ENCODE measurements at regions not wholly inside any gene's neighbourhood (a gene's known extent, or its start where the extent isn't known, plus 50 kb on each side); places are given as distances from the start of the nearest gene placed in this dataset.
"Not testable (repeated sequence)": the region's sequence is repeated elsewhere in the genome, so short reads cannot be mapped to it uniquely, and the experiment has no call there.

DNA sequence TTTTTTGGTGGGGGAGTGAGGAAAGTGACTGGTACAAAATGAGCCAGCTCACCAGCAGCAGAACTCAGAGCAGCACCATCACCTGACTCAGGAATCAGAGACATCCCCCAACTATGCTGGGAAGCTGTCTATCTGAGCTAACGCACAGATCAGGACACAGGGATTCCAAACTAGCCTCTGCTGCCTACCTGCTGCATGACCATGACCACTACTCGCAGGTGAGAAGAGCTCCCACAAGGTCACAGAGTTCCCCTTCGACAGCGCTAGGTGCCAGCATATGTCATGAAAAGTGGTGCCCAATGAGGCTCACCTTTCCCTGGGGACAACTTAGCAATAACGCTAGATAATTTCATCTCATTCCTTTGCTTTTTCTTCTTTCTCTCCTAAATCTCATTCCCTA lies 662.6 kb upstream of the CPEB2 start:
- H3K36me3 ChIP-seq (ENCODE audit: insufficient read depth, low read length) = no peaks in the 10 kb centered on the region
- H3K4me3 ChIP-seq (ENCODE audit: low read length) = no peak overlapping the region
- no peaks in the 10 kb centered on the region for H3K27me3 ChIP-seq (ENCODE audit: insufficient read depth, low read length)
- H2AFZ ChIP-seq (ENCODE audit: low read depth, low read length) = no peak overlapping the region
- H3K9me3 ChIP-seq (ENCODE audit: low read length) = no peaks in the 10 kb centered on the region
- H3K4me1 ChIP-seq (ENCODE audit: insufficient read depth, low read length) = no peaks in the 10 kb centered on the region

DNA sequence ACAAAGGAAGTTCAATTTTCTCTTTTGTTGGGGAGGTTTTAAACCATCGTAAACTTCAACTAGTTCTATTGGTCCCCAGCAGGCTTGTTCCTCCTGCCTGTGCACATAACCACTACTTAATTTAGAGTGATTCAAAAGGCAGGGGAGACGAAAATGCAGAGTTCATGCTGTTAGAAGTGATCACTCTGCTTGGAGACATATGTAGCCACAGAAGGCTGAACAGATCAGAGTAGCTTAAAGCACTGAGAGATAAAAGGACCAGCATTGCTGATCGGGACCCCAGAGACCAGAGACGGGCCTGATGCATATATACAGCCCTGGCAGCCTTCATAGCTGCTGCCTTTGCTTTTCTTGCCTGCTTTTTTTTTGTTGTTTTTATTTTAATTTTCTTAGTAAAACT lies 662.0 kb upstream of the CPEB2 start:
- Histone ChIP-seq H3K9me3 (ENCODE audit: low read length) (no peaks in the 10 kb centered on the region), H3K27me3 (ENCODE audit: insufficient read depth, low read length) (no peaks in the 10 kb centered on the region), H3K4me3 (ENCODE audit: low read length) (no peak overlapping the region), H3K4me1 (ENCODE audit: insufficient read depth, low read length) (no peaks in the 10 kb centered on the region), H2AFZ (ENCODE audit: low read depth, low read length) (no peak overlapping the region), H3K36me3 (ENCODE audit: insufficient read depth, low read length) (no peaks in the 10 kb centered on the region)

DNA sequence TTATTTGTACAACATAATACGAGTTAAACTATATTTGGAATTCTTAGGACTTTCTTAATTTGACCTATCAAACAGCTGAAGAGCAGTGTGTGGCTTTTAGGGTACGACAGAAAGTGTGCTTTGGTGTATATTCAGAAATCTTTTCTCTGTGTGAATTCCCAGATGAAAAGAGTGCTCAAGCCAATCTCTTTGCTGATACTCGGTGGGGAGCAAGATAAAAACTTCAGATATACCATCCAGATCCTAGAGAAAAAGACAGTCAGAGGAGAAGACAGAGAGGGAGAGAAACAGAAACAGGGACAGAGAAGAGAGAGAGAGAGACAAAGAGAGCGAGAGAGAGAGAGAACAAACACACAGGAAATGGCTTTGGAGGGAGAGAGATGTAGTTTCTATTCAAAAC lies 658.3 kb upstream of the CPEB2 start:
- Histone ChIP-seq H3K4me1 (ENCODE audit: insufficient read depth, low read length) (no peaks in the 10 kb centered on the region), H3K36me3 (ENCODE audit: insufficient read depth, low read length) (no peaks in the 10 kb centered on the region), H3K27me3 (ENCODE audit: insufficient read depth, low read length) (no peaks in the 10 kb centered on the region), H3K4me3 (ENCODE audit: low read length) (no peak overlapping the region), H2AFZ (ENCODE audit: low read depth, low read length) (no peak overlapping the region), H3K9me3 (ENCODE audit: low read length) (no peaks in the 10 kb centered on the region)

DNA sequence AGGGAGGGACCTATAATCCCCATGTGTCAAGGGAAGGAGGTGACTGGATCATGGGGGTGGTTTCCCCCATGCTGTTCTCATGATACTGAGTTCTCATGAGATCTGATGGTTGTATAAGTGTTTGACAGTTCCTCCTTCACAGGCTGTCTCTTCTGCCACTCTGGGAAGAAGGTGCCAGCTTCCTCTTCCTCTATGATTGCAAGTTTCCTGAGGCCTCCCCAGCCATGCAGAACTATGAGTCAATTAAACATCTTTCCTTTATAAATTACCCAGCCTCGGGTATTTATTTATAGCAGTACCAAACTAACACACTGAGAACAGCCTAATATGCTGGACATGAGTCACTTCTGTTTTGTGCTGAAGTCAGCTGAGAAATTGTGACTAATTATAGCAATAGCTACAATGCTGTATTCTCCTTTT lies 656.9 kb upstream of the CPEB2 start:
- Histone ChIP-seq H2AFZ (ENCODE audit: low read depth, low read length) (no peak overlapping the region), H3K27me3 (ENCODE audit: insufficient read depth, low read length) (no peaks in the 10 kb centered on the region), H3K4me1 (ENCODE audit: insufficient read depth, low read length) (no peaks in the 10 kb centered on the region), H3K9me3 (ENCODE audit: low read length) (no peaks in the 10 kb centered on the region), H3K36me3 (ENCODE audit: insufficient read depth, low read length) (no peaks in the 10 kb centered on the region), H3K4me3 (ENCODE audit: low read length) (no peak overlapping the region)

DNA sequence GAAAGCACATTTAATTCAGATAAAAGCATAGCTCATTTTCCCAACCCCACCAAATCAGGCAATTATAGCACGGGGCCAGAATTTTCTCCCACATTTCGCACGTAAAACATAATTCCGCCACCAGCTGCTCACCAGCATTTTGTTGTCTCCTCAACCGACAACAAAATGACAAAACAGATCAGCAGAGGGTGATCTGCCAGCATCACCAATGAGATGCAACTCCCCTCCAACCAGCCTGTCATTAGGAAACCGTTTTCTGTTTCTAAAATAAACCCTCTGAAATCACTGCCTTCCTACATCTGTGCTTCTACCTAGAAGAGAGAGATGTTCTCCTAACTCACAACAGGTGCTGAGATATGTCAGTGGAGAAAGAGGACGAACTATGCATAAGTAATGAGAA lies 654.8 kb upstream of the CPEB2 start:
- no peaks in the 10 kb centered on the region for H3K27me3 ChIP-seq (ENCODE audit: insufficient read depth, low read length)
- no peaks in the 10 kb centered on the region for H3K36me3 ChIP-seq (ENCODE audit: insufficient read depth, low read length)
- H3K9me3 ChIP-seq (ENCODE audit: low read length) = no peaks in the 10 kb centered on the region
- H2AFZ ChIP-seq (ENCODE audit: low read depth, low read length) = no peak overlapping the region
- no peak overlapping the region for H3K4me3 ChIP-seq (ENCODE audit: low read length)
- no peaks in the 10 kb centered on the region for H3K4me1 ChIP-seq (ENCODE audit: insufficient read depth, low read length)

DNA sequence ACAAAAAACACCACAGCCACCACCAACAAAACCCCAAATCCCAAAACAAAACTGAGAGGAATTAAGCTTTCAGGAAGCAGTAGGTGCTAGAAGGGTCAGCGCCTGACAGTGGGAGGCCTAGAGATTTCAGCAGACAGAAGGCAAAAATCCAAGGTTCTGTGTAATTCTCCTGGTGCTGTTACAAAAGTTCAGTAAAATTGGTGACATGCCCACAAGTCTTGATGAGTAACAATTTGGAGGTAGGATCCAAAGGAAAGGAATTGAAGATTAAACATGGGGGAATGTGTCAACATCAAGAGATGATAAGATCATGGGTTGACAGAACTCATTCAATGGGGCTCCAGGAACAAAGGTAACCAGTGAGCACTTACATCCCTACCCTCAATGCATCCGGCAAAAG lies 653.8 kb upstream of the CPEB2 start:
- H3K4me3 ChIP-seq (ENCODE audit: low read length) = no peak overlapping the region
- no peaks in the 10 kb centered on the region for H3K27me3 ChIP-seq (ENCODE audit: insufficient read depth, low read length)
- H2AFZ ChIP-seq (ENCODE audit: low read depth, low read length) = no peak overlapping the region
- no peaks in the 10 kb centered on the region for H3K4me1 ChIP-seq (ENCODE audit: insufficient read depth, low read length)
- H3K9me3 ChIP-seq (ENCODE audit: low read length) = no peaks in the 10 kb centered on the region
- no peaks in the 10 kb centered on the region for H3K36me3 ChIP-seq (ENCODE audit: insufficient read depth, low read length)

DNA sequence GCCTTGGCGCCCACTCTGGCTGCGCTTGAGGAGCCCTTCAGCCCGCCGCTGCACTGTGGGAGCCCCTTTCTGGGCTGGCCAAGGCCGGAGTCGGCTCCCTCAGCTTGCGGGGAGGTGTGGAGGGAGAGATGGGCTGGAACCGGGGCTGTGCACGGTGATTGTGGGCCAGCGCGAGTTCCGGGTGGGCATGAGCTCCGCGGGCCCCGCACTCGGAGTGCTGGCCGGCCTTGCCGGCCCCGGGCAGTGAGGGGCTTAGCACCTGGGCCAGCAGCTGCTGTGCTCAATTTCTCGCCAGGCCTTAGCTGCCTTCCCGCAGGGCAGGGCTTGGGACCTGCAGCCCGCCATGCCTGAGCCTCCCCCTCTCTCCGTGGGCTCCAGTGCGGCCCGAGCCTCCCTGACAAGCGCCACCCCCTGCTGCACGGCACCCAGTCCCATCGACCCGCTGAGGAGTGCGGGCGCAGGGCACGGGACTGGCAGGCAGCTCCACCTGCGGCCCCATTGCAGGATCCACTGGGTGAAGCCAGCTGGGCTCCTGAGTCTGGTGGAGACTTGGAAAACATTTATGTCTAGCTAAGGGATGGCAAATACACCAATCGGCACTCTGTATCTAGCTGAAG lies 643.6 kb upstream of the CPEB2 start:
- not testable (repeated sequence) for H3K27me3 ChIP-seq (ENCODE audit: insufficient read depth, low read length); H2AFZ ChIP-seq (ENCODE audit: low read depth, low read length); H3K4me3 ChIP-seq (ENCODE audit: low read length); H3K36me3 ChIP-seq (ENCODE audit: insufficient read depth, low read length); H3K4me1 ChIP-seq (ENCODE audit: insufficient read depth, low read length); H3K9me3 ChIP-seq (ENCODE audit: low read length)

DNA sequence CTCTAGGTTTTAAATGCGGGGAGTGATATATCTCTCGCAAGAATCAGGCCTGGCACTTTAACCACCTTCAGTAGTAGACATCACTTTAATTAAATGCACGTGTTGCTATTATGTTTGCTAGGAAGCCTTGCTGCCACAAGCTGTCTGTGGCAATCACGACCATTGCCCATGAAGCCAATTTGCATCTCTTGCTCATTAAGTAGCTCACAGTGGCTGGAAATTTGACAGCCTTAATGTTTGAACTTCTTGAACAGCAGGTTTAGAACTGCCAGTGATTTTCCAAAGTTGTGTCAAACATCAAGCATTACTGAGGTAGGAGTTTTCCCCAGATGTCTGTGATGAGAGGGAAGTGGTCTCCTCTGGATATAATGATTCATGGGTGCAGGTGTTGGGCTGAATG lies 642.3 kb upstream of the CPEB2 start:
- Histone ChIP-seq H3K4me3 (ENCODE audit: low read length) (no peak overlapping the region), H3K9me3 (ENCODE audit: low read length) (no peaks in the 10 kb centered on the region), H2AFZ (ENCODE audit: low read depth, low read length) (no peak overlapping the region), H3K27me3 (ENCODE audit: insufficient read depth, low read length) (no peaks in the 10 kb centered on the region), H3K4me1 (ENCODE audit: insufficient read depth, low read length) (no peaks in the 10 kb centered on the region), H3K36me3 (ENCODE audit: insufficient read depth, low read length) (no peaks in the 10 kb centered on the region)

DNA sequence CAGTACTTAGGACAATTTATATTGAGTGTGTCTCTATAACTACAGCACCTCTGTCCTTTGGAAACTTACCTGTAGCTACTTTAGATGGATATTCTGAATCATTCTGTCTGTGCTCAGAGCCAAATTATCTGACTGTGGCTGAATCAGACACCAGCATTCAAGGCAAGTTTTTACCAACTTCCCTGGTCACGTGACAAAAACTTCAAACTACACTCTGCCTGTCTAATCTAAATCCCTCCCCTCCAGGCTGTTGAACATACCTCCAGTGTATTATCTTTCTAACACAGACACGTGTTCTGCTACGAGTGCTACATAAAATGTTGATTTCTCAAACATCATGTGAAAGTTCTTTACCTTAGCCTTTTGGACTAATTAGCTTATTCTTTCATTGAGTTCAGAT lies 641.2 kb upstream of the CPEB2 start:
- Histone ChIP-seq H3K36me3 (ENCODE audit: insufficient read depth, low read length) (no peaks in the 10 kb centered on the region), H3K4me3 (ENCODE audit: low read length) (no peak overlapping the region), H3K27me3 (ENCODE audit: insufficient read depth, low read length) (no peaks in the 10 kb centered on the region), H3K4me1 (ENCODE audit: insufficient read depth, low read length) (no peaks in the 10 kb centered on the region), H2AFZ (ENCODE audit: low read depth, low read length) (no peak overlapping the region), H3K9me3 (ENCODE audit: low read length) (no peaks in the 10 kb centered on the region)

DNA sequence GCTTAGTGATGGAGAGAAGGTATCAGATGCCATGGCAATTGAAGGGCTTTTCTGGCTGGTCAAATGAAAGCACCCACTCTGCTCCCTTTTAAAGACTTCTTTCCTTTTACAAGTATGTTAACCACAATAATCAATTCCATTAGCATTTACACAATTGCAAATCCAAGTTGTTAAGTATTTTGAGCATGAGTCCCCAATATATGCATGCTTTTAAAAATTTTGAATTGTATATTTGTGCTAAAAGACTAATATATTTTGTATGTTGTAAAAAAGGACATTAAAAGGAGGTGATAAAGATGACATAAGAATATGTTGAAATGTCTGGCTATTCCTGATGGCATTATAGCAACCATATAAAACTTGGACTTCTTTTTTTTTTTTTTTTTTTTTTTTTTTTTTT lies 639.9 kb upstream of the CPEB2 start:
- Histone ChIP-seq H3K27me3 (ENCODE audit: insufficient read depth, low read length) (no peaks in the 10 kb centered on the region), H3K9me3 (ENCODE audit: low read length) (no peaks in the 10 kb centered on the region), H3K36me3 (ENCODE audit: insufficient read depth, low read length) (no peaks in the 10 kb centered on the region), H3K4me3 (ENCODE audit: low read length) (no peak overlapping the region), H2AFZ (ENCODE audit: low read depth, low read length) (no peak overlapping the region), H3K4me1 (ENCODE audit: insufficient read depth, low read length) (no peaks in the 10 kb centered on the region)

DNA sequence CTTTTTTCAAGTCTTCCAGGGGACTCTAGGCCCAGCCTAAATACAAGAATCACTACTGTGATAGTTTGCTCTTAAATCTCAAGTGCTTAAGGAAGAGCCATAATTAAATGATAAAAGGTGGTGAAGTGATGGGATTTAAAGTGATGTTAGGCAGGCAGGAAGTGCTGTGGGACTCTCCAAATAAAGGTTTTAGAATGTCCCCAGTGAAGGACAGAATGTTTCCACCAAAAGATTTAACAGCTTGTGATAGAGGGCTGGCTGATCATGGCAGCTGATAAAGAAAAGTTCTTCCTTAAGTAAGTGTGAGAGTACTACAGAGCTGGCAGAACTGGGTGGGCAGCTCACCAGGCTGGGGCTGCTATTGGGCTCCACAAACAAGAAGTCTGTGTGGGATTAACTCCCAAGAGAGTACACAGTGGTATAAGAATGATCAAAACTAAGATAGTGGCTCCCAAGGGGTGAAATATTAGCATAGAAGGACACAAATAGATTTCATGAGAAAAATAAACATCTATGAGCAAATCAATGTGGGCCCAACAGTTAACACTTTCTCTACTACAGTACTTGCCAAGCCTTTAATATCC lies 637.2 kb upstream of the CPEB2 start:
- Histone ChIP-seq H2AFZ (ENCODE audit: low read depth, low read length) (no peak overlapping the region), H3K27me3 (ENCODE audit: insufficient read depth, low read length) (no peaks in the 10 kb centered on the region), H3K4me1 (ENCODE audit: insufficient read depth, low read length) (no peaks in the 10 kb centered on the region), H3K36me3 (ENCODE audit: insufficient read depth, low read length) (no peaks in the 10 kb centered on the region), H3K9me3 (ENCODE audit: low read length) (no peaks in the 10 kb centered on the region), H3K4me3 (ENCODE audit: low read length) (no peak overlapping the region)

DNA sequence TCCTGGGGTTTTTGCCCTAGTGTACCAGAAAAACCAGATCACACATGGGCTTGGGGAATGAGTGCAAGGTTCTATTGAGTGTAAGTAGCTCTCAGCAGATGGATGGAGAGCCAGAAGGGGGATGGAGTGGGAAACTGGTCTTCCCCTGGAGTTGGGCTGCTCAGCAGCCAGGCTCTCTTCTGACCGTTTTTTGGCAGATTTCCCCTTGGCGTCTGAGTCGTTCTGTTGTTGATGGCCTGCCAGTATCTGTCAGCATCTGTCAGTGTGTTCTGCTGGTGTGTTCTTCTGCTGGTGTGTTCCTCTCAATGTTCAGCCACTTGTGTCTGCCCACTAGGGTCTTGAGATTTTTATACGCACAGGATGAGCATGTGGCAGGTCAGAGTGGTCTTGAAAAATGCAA lies 633.9 kb upstream of the CPEB2 start:
- H3K4me1 ChIP-seq (ENCODE audit: insufficient read depth, low read length) = no peaks in the 10 kb centered on the region
- H2AFZ ChIP-seq (ENCODE audit: low read depth, low read length) = no peak overlapping the region
- no peak overlapping the region for H3K4me3 ChIP-seq (ENCODE audit: low read length)
- no peaks in the 10 kb centered on the region for H3K9me3 ChIP-seq (ENCODE audit: low read length)
- no peaks in the 10 kb centered on the region for H3K36me3 ChIP-seq (ENCODE audit: insufficient read depth, low read length)
- no peaks in the 10 kb centered on the region for H3K27me3 ChIP-seq (ENCODE audit: insufficient read depth, low read length)

DNA sequence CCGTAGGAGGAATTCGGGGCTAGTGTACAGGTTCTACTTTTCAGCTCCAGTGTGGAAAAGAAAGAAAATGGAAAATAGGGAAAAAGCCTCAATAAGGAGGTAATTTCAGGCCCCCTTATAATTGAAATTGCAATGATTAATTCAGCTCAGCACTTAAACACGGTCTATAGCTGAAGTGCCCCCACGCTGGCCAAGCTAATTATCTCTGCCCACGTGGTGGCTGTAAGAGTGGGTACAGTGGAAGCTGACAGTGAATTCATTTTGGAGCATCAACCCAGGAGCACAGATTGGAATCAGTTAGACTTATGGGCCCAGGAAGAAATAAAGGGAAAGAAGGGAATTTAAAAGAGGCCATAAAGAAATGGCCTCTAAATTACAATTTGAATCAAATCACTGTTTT lies 631.1 kb upstream of the CPEB2 start:
- Histone ChIP-seq H2AFZ (ENCODE audit: low read depth, low read length) (no peak overlapping the region), H3K36me3 (ENCODE audit: insufficient read depth, low read length) (no peaks in the 10 kb centered on the region), H3K27me3 (ENCODE audit: insufficient read depth, low read length) (no peaks in the 10 kb centered on the region), H3K4me1 (ENCODE audit: insufficient read depth, low read length) (no peaks in the 10 kb centered on the region), H3K4me3 (ENCODE audit: low read length) (no peak overlapping the region), H3K9me3 (ENCODE audit: low read length) (no peaks in the 10 kb centered on the region)

DNA sequence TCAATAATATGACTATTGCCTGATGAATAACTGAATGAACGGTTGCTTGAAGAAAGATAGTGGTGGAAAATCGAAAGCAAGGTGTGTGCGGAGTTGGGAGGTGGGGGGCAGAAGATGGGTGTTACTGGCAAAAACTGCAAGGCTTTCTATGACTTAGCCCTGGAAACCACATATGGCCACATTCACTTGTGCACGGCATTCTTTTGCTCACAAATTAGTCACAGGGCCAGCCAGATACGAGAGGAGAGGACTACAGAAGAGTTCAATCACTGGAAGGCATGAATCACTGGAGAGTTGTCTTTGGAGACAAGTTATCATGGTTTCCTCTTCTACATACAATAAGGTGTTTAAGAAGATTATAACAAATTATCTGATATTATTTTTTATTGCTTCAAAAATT lies 626.5 kb upstream of the CPEB2 start:
- no peak overlapping the region for H3K4me3 ChIP-seq (ENCODE audit: low read length)
- H3K4me1 ChIP-seq (ENCODE audit: insufficient read depth, low read length) = peaks cover 3% of the 10 kb centered on the region
- H3K9me3 ChIP-seq (ENCODE audit: low read length) = no peaks in the 10 kb centered on the region
- no peak overlapping the region for H2AFZ ChIP-seq (ENCODE audit: low read depth, low read length)
- no peaks in the 10 kb centered on the region for H3K27me3 ChIP-seq (ENCODE audit: insufficient read depth, low read length)
- H3K36me3 ChIP-seq (ENCODE audit: insufficient read depth, low read length) = no peaks in the 10 kb centered on the region

Data from neuron (in vitro differentiated cells).